ENCODE measurements at regions not wholly inside any gene's neighbourhood (a gene's known extent, or its start where the extent isn't known, plus 50 kb on each side); places are given as distances from the start of the nearest gene placed in this dataset.

GRCh38 chr14:61881046-61881445 is 118.8 kb downstream of the SNAPC1 start:
- TF ChIP-seq, protein P1, sequence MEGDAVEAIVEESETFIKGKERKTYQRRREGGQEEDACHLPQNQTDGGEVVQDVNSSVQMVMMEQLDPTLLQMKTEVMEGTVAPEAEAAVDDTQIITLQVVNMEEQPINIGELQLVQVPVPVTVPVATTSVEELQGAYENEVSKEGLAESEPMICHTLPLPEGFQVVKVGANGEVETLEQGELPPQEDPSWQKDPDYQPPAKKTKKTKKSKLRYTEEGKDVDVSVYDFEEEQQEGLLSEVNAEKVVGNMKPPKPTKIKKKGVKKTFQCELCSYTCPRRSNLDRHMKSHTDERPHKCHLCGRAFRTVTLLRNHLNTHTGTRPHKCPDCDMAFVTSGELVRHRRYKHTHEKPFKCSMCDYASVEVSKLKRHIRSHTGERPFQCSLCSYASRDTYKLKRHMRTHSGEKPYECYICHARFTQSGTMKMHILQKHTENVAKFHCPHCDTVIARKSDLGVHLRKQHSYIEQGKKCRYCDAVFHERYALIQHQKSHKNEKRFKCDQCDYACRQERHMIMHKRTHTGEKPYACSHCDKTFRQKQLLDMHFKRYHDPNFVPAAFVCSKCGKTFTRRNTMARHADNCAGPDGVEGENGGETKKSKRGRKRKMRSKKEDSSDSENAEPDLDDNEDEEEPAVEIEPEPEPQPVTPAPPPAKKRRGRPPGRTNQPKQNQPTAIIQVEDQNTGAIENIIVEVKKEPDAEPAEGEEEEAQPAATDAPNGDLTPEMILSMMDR (CRISPR knock-in tag; IDR thresholded peaks at IDR 0.05), result no peak
- no peak for TF ChIP-seq NR2C2 (CRISPR knock-in tag; IDR thresholded peaks at IDR 0.05; ENCODE audit: borderline replicate concordance)
- TF ChIP-seq POLR2A (IDR thresholded peaks at IDR 0.05; ENCODE audit: insufficient read depth in 1 of 2, low read depth in 2 of 2, low read length in 2 of 2), result no peak
- TF ChIP-seq ZNF260 (CRISPR knock-in tag; IDR thresholded peaks at IDR 0.05; ENCODE audit: borderline replicate concordance, low read depth), result no peak
- TF ChIP-seq CHD2 (IDR thresholded peaks at IDR 0.05; ENCODE audit: low read depth, low read length), result no peak

All from HepG2 (cell line).